ENCODE measurements at regions not wholly inside any gene's neighbourhood (a gene's known extent, or its start where the extent isn't known, plus 50 kb on each side); places are given as distances from the start of the nearest gene placed in this dataset.

- no peak overlapping the region for H3K9ac ChIP-seq (ENCODE audit: extremely low read depth, insufficient read length, low read length)
- WGBS (ENCODE audit: extremely low coverage, insufficient read length, low lambda C conversion rate), result no CpG with 5 or more reads among the region's 4 CpGs
These were observed 89.1 kb downstream of the NCR2 start for GRCh38 chr6:41424370-41425058.

More at GRCh38 chr6:41424370-41425058, 89.1 kb downstream of the NCR2 start:
- Histone ChIP-seq H3K27ac (ENCODE audit: insufficient read length, low read depth, low read length) (no peak overlapping the region), H2BK120ac (ENCODE audit: low read depth, low read length, poor library complexity, severe bottlenecking) (no peak overlapping the region), H2BK15ac (ENCODE audit: low read depth, low read length) (no peak overlapping the region), H3K56ac (ENCODE audit: insufficient read length, low read depth, low read length) (no peak overlapping the region), H4K8ac (replicated peaks; ENCODE audit: insufficient read length, low read depth, low read length) (no peak overlapping the region), H3K4me2 (ENCODE audit: insufficient read depth, insufficient read length, low read length) (no peak overlapping the region), H4K5ac (ENCODE audit: insufficient read length, low read depth, low read length) (no peak overlapping the region), H4K91ac (ENCODE audit: insufficient read length, low read depth, low read length) (no peak overlapping the region), H2BK5ac (ENCODE audit: insufficient read length, low read length) (no peak overlapping the region), H3K18ac (ENCODE audit: insufficient read length, low read depth, low read length) (no peak overlapping the region), H2AFZ (ENCODE audit: low read length) (no peak overlapping the region), H4K20me1 (ENCODE audit: control insufficient read depth, insufficient read depth, insufficient read length) (no peaks in the 10 kb centered on the region), H3K4ac (ENCODE audit: low read depth, low read length) (no peak overlapping the region), H3K23ac (ENCODE audit: insufficient read length, low read depth, low read length) (no peak overlapping the region), H2AK5ac (ENCODE audit: insufficient read length, low read length) (no peak overlapping the region), H3K79me1 (ENCODE audit: insufficient read depth, low read depth, low read length, poor library complexity, severe bottlenecking) (no peaks in the 10 kb centered on the region), H3K4me1 (ENCODE audit: insufficient read depth, low read length) (peaks cover 2% of the 10 kb centered on the region; the same call in 1 of the 2 replicates), H3K23me2 (ENCODE audit: insufficient read length, low read depth, low read length, poor library complexity, severe bottlenecking) (peaks cover 11% of the 10 kb centered on the region), H3K9me3 (ENCODE audit: control insufficient read depth, low read depth, low read length) (no peaks in the 10 kb centered on the region), H3K79me2 (ENCODE audit: insufficient read depth, low read length) (no peaks in the 10 kb centered on the region), H2BK20ac (ENCODE audit: low read depth, low read length, poor library complexity, severe bottlenecking) (no peak overlapping the region), H3T11ph (ENCODE audit: low read length) (no peak overlapping the region), H3K14ac (ENCODE audit: insufficient read depth, low read length) (no peak overlapping the region), H3K27me3 (ENCODE audit: insufficient read depth, low read length) (peaks cover 32% of the 10 kb centered on the region; the same call in 1 of the 2 replicates), H2BK12ac (ENCODE audit: insufficient read length, low read depth, low read length) (no peak overlapping the region)
- H3K9me3 Mint-ChIP-seq, result no peaks in the 10 kb centered on the region; a peak in 1 of 5 replicates
- peak; percentile 90 for TF ChIP-seq CTCF (conservative IDR thresholded peaks at IDR 0.05)
- H3K4me3 Mint-ChIP-seq, result no peak overlapping the region
- no peak overlapping the region for H3K27ac Mint-ChIP-seq
- peaks cover 9 to 10% of the 10 kb centered on the region in 2 experiments for H3K4me1 Mint-ChIP-seq
- peak; percentile 83 for DNase-seq
- no peaks in the 10 kb centered on the region; a peak in 1 of 7 replicates for H3K36me3 Mint-ChIP-seq (ENCODE audit: insufficient read depth in 1 of 3, low read depth in 3 of 3)
- H3K27me3 Mint-ChIP-seq (ENCODE audit: low read depth), result peaks cover 13% of the 10 kb centered on the region
